ENCODE measurements at regions not wholly inside any gene's neighbourhood (a gene's known extent, or its start where the extent isn't known, plus 50 kb on each side); places are given as distances from the start of the nearest gene placed in this dataset.

DNA sequence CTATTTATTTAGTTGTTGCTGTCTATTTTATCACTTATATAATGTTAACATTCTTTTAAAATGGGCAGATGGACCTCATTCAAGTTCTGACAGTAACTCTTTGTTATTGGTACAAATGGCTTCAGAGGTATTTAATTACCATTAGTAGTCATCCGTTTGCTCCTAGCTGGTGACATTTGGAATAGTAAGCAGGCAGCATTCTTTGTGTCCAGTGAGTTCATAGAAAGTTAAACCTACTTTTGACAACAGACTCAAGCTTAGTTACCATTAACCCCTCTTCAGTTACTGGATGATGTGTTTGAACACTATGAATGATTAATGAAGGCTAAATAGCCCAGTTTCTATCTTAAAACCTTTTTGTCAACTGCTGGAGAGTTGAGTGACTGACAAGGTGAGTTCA lies 500.7 kb upstream of the ATP11B start:
- DNase-seq, result no peak
- no peak overlapping the region for H3K4me3 ChIP-seq (ENCODE audit: control insufficient read depth in 1 of 7, extremely low read depth in 1 of 7, insufficient read depth in 4 of 7, low read depth in 2 of 7, low read length in 6 of 7)
- H3K4me1 ChIP-seq (ENCODE audit: control extremely low read depth in 1 of 4, control insufficient read depth in 4 of 4, insufficient read depth in 4 of 4, low read length in 3 of 4), result no peaks in the 10 kb centered on the region
- WGBS (ENCODE audit: insufficient coverage), result no CpG with 5 or more reads among the region's 1 CpG
- H3K36me3 ChIP-seq (ENCODE audit: control insufficient read depth in 4 of 4, insufficient read depth in 4 of 4, low read length in 3 of 4), result no peaks in the 10 kb centered on the region
- ChIA-PET CTCF (no interaction called here), POLR2A (no interaction called here)
- H3K9me3 ChIP-seq (ENCODE audit: control extremely low read depth in 1 of 5, control insufficient read depth in 4 of 5, insufficient read depth in 2 of 5, low read depth in 1 of 5, low read length in 4 of 5), result no peaks in the 10 kb centered on the region
- H3K27ac ChIP-seq (ENCODE audit: insufficient read depth in 1 of 2, low read depth in 1 of 2, low read length in 2 of 2, poor library complexity in 1 of 2, severe bottlenecking in 2 of 2), result no peak overlapping the region
- H3K27me3 ChIP-seq (replicated peaks in 2 of 5; ENCODE audit: control insufficient read depth in 4 of 5, insufficient read depth in 5 of 5, low read length in 4 of 5), result no peaks in the 10 kb centered on the region

GRCh38 chr3:182294256-182294655 lies 499.0 kb upstream of the ATP11B start:
- CTCF ChIA-PET, result no interaction called here
- H3K27me3 ChIP-seq (replicated peaks in 2 of 5; ENCODE audit: control insufficient read depth in 4 of 5, insufficient read depth in 5 of 5, low read length in 4 of 5), result no peaks in the 10 kb centered on the region
- 100% methylated on average over 2 of the region's 2 CpGs for WGBS (ENCODE audit: insufficient coverage)
- H3K27ac ChIP-seq (ENCODE audit: insufficient read depth in 1 of 2, low read depth in 1 of 2, low read length in 2 of 2, poor library complexity in 1 of 2, severe bottlenecking in 2 of 2), result no peak overlapping the region
- no peaks in the 10 kb centered on the region for H3K4me1 ChIP-seq (ENCODE audit: control extremely low read depth in 1 of 4, control insufficient read depth in 4 of 4, insufficient read depth in 4 of 4, low read length in 3 of 4)
- H3K4me3 ChIP-seq (ENCODE audit: control insufficient read depth in 1 of 7, extremely low read depth in 1 of 7, insufficient read depth in 4 of 7, low read depth in 2 of 7, low read length in 6 of 7), result no peak overlapping the region
- POLR2A ChIA-PET, result no interaction called here
- H3K36me3 ChIP-seq (ENCODE audit: control insufficient read depth in 4 of 4, insufficient read depth in 4 of 4, low read length in 3 of 4), result no peaks in the 10 kb centered on the region
- DNase-seq, result no peak
- H3K9me3 ChIP-seq (ENCODE audit: control extremely low read depth in 1 of 5, control insufficient read depth in 4 of 5, insufficient read depth in 2 of 5, low read depth in 1 of 5, low read length in 4 of 5), result no peaks in the 10 kb centered on the region

- 100% methylated on average over 2 of the region's 2 CpGs for WGBS (ENCODE audit: insufficient coverage)
- Histone ChIP-seq H3K4me3 (ENCODE audit: control insufficient read depth in 1 of 7, extremely low read depth in 1 of 7, insufficient read depth in 4 of 7, low read depth in 2 of 7, low read length in 6 of 7) (no peak overlapping the region), H3K9me3 (ENCODE audit: control extremely low read depth in 1 of 5, control insufficient read depth in 4 of 5, insufficient read depth in 2 of 5, low read depth in 1 of 5, low read length in 4 of 5) (no peaks in the 10 kb centered on the region), H3K4me1 (ENCODE audit: control extremely low read depth in 1 of 4, control insufficient read depth in 4 of 4, insufficient read depth in 4 of 4, low read length in 3 of 4) (no peaks in the 10 kb centered on the region), H3K36me3 (ENCODE audit: control insufficient read depth in 4 of 4, insufficient read depth in 4 of 4, low read length in 3 of 4) (no peaks in the 10 kb centered on the region), H3K27ac (ENCODE audit: insufficient read depth in 1 of 2, low read depth in 1 of 2, low read length in 2 of 2, poor library complexity in 1 of 2, severe bottlenecking in 2 of 2) (no peak overlapping the region), H3K27me3 (replicated peaks in 2 of 5; ENCODE audit: control insufficient read depth in 4 of 5, insufficient read depth in 5 of 5, low read length in 4 of 5) (no peaks in the 10 kb centered on the region)
- DNase-seq, result no peak
- ChIA-PET CTCF (no interaction called here), POLR2A (no interaction called here)
Measured at GRCh38 chr3:182294696-182295095, 498.6 kb upstream of the ATP11B start.

DNA sequence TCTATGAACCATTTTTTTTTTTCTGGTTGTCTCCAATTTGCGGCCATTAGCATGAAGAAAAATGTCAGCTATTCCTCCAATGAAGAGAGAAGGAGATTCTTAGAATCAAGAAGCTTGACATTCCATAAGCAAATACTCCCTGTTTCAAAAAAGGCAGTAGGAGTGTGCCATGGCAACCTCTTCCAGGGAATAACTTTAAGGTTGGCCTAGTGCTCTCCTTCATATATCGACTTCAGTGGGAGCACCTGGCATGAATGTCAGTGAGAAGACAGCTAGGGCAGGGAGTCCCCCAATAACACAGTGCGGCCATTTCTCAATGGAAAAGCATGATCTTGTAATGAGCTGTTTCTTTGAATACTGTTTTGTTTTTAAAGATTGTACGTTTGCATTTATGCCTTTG lies 493.0 kb upstream of the ATP11B start:
- no peaks in the 10 kb centered on the region for H3K4me1 ChIP-seq (ENCODE audit: control extremely low read depth in 1 of 4, control insufficient read depth in 4 of 4, insufficient read depth in 4 of 4, low read length in 3 of 4)
- ChIA-PET POLR2A (no interaction called here), CTCF (no interaction called here)
- no peaks in the 10 kb centered on the region for H3K36me3 ChIP-seq (ENCODE audit: control insufficient read depth in 4 of 4, insufficient read depth in 4 of 4, low read length in 3 of 4)
- DNase-seq, result no peak
- H3K9me3 ChIP-seq (ENCODE audit: control extremely low read depth in 1 of 5, control insufficient read depth in 4 of 5, insufficient read depth in 2 of 5, low read depth in 1 of 5, low read length in 4 of 5), result no peaks in the 10 kb centered on the region
- no peak overlapping the region for H3K27ac ChIP-seq (ENCODE audit: insufficient read depth in 1 of 2, low read depth in 1 of 2, low read length in 2 of 2, poor library complexity in 1 of 2, severe bottlenecking in 2 of 2)
- no peak overlapping the region for H3K4me3 ChIP-seq (ENCODE audit: control insufficient read depth in 1 of 7, extremely low read depth in 1 of 7, insufficient read depth in 4 of 7, low read depth in 2 of 7, low read length in 6 of 7)
- WGBS (ENCODE audit: insufficient coverage), result 100% methylated on average over 3 of the region's 4 CpGs
- H3K27me3 ChIP-seq (replicated peaks in 2 of 5; ENCODE audit: control insufficient read depth in 4 of 5, insufficient read depth in 5 of 5, low read length in 4 of 5), result no peaks in the 10 kb centered on the region

GRCh38 chr3:182303169-182303568 lies 490.1 kb upstream of the ATP11B start:
- ChIA-PET CTCF (no interaction called here), POLR2A (no interaction called here)
- no peak overlapping the region for H3K27ac ChIP-seq (ENCODE audit: insufficient read depth in 1 of 2, low read depth in 1 of 2, low read length in 2 of 2, poor library complexity in 1 of 2, severe bottlenecking in 2 of 2)
- WGBS (ENCODE audit: insufficient coverage), result 80% methylated on average over 1 of the region's 1 CpG
- no peaks in the 10 kb centered on the region for H3K9me3 ChIP-seq (ENCODE audit: control extremely low read depth in 1 of 5, control insufficient read depth in 4 of 5, insufficient read depth in 2 of 5, low read depth in 1 of 5, low read length in 4 of 5)
- no peaks in the 10 kb centered on the region for H3K36me3 ChIP-seq (ENCODE audit: control insufficient read depth in 4 of 4, insufficient read depth in 4 of 4, low read length in 3 of 4)
- no peak overlapping the region for H3K4me3 ChIP-seq (ENCODE audit: control insufficient read depth in 1 of 7, extremely low read depth in 1 of 7, insufficient read depth in 4 of 7, low read depth in 2 of 7, low read length in 6 of 7)
- no peaks in the 10 kb centered on the region for H3K27me3 ChIP-seq (replicated peaks in 2 of 5; ENCODE audit: control insufficient read depth in 4 of 5, insufficient read depth in 5 of 5, low read length in 4 of 5)
- no peak for DNase-seq
- no peaks in the 10 kb centered on the region for H3K4me1 ChIP-seq (ENCODE audit: control extremely low read depth in 1 of 4, control insufficient read depth in 4 of 4, insufficient read depth in 4 of 4, low read length in 3 of 4)

DNA sequence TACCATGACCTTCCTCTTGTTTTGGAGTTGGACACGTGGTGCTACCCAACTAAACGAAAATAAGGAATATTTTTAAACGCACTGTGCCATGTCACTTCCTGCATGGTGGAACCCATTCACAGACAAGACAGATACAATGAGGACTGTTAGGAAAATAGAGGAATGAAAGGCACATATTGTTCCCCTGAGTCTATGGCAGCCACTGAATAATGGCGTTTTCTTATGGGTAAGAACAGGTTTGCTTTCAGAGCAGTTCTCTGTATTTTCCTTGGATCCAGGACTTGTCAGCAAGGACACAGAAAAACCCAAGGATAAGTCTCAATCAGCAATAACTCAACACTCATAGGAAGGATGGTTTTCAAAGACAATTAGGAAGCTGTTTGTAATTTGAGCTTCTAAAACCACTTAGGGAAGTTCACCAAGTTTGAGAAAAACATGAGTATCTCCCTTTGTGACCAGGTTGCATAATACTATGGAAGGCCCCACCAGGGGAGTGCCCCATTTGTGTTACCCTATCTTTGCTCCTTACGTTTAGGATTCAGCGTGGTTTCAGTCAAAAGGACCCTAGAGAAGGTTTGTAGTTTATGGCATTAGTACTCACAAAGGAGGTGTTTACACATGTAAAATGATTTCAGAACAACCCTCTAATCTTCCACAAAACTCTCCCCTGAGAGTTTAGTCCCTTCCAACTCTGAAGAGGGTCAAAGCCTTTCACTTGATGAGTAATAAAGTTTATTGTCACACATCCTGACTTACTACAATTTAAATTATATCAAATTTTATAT lies 487.2 kb upstream of the ATP11B start:
- Histone ChIP-seq H3K27me3 (replicated peaks in 2 of 5; ENCODE audit: control insufficient read depth in 4 of 5, insufficient read depth in 5 of 5, low read length in 4 of 5) (no peaks in the 10 kb centered on the region), H3K27ac (ENCODE audit: insufficient read depth in 1 of 2, low read depth in 1 of 2, low read length in 2 of 2, poor library complexity in 1 of 2, severe bottlenecking in 2 of 2) (no peak overlapping the region), H3K4me1 (ENCODE audit: control extremely low read depth in 1 of 4, control insufficient read depth in 4 of 4, insufficient read depth in 4 of 4, low read length in 3 of 4) (no peaks in the 10 kb centered on the region), H3K36me3 (ENCODE audit: control insufficient read depth in 4 of 4, insufficient read depth in 4 of 4, low read length in 3 of 4) (no peaks in the 10 kb centered on the region), H3K9me3 (ENCODE audit: control extremely low read depth in 1 of 5, control insufficient read depth in 4 of 5, insufficient read depth in 2 of 5, low read depth in 1 of 5, low read length in 4 of 5) (no peaks in the 10 kb centered on the region), H3K4me3 (ENCODE audit: control insufficient read depth in 1 of 7, extremely low read depth in 1 of 7, insufficient read depth in 4 of 7, low read depth in 2 of 7, low read length in 6 of 7) (no peak overlapping the region)
- ChIA-PET POLR2A (no interaction called here), CTCF (no interaction called here)
- no peak for DNase-seq
- WGBS (ENCODE audit: insufficient coverage), result 100% methylated on average over 1 of the region's 6 CpGs

DNA sequence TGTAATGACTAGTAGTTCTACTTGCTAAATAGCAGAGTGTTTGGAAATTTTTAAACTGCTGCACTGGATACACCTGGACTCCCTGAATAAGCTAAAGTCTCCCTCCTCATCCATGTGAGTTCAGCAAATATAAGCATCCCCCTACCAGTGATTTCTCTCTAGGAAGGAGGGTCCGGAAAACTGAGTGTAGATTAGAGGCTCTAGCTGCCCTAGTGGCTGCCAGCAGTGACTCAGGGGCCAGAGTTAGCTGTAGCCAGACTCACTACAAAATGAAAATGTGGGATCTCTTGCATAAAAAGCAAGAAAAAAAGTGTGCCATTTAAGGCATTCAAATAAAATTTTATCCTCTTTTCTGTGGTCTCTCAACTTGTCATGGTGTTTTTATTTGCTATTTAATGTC lies 485.0 kb upstream of the ATP11B start:
- POLR2A ChIA-PET, result no interaction called here
- H3K27ac ChIP-seq (ENCODE audit: insufficient read depth in 1 of 2, low read depth in 1 of 2, low read length in 2 of 2, poor library complexity in 1 of 2, severe bottlenecking in 2 of 2), result no peak overlapping the region
- CTCF ChIA-PET, result no interaction called here
- H3K36me3 ChIP-seq (ENCODE audit: control insufficient read depth in 4 of 4, insufficient read depth in 4 of 4, low read length in 3 of 4), result no peaks in the 10 kb centered on the region
- no peaks in the 10 kb centered on the region for H3K27me3 ChIP-seq (replicated peaks in 2 of 5; ENCODE audit: control insufficient read depth in 4 of 5, insufficient read depth in 5 of 5, low read length in 4 of 5)
- 100% methylated on average over 1 of the region's 1 CpG for WGBS (ENCODE audit: insufficient coverage)
- DNase-seq, result no peak
- no peaks in the 10 kb centered on the region for H3K4me1 ChIP-seq (ENCODE audit: control extremely low read depth in 1 of 4, control insufficient read depth in 4 of 4, insufficient read depth in 4 of 4, low read length in 3 of 4)
- no peaks in the 10 kb centered on the region for H3K9me3 ChIP-seq (ENCODE audit: control extremely low read depth in 1 of 5, control insufficient read depth in 4 of 5, insufficient read depth in 2 of 5, low read depth in 1 of 5, low read length in 4 of 5)
- H3K4me3 ChIP-seq (ENCODE audit: control insufficient read depth in 1 of 7, extremely low read depth in 1 of 7, insufficient read depth in 4 of 7, low read depth in 2 of 7, low read length in 6 of 7), result no peak overlapping the region

All from common myeloid progenitor, CD34-positive (primary cell).